ENCODE measurements at regions not wholly inside any gene's neighbourhood (a gene's known extent, or its start where the extent isn't known, plus 50 kb on each side); places are given as distances from the start of the nearest gene placed in this dataset.
A peak's percentile ranks its signal among the peaks of the same experiment; 100 is the strongest.
"Not testable (repeated sequence)": the region's sequence is repeated elsewhere in the genome, so short reads cannot be mapped to it uniquely, and the experiment has no call there.

GRCh38 chr4:125649452-125649851 lies 334.7 kb downstream of the FAT4 start:
- DNase-seq (ENCODE audit: low read depth): no peak
- in situ Hi-C loops (cut with HindIII; ENCODE audit: low pct_unique_long_range_greater_than_20kb, low sequenced_read_pairs): no loop called here

- DNase-seq (ENCODE audit: low read depth): no peak
- in situ Hi-C loops (cut with HindIII; ENCODE audit: low pct_unique_long_range_greater_than_20kb, low sequenced_read_pairs): no loop called here
Observed at GRCh38 chr4:125650557-125650956, 335.8 kb downstream of the FAT4 start.

GRCh38 chr4:125651707-125652357 lies 337.1 kb downstream of the FAT4 start:
- in situ Hi-C loops (cut with HindIII; ENCODE audit: low pct_unique_long_range_greater_than_20kb, low sequenced_read_pairs); DNase-seq (ENCODE audit: low read depth): not testable (repeated sequence)

- DNase-seq (ENCODE audit: low read depth): no peak
- in situ Hi-C loops (cut with HindIII; ENCODE audit: low pct_unique_long_range_greater_than_20kb, low sequenced_read_pairs): no loop called here
Observed at GRCh38 chr4:125658773-125659172, 344.0 kb downstream of the FAT4 start.

GRCh38 chr4:125663896-125664767 lies 349.4 kb downstream of the FAT4 start:
- DNase-seq (ENCODE audit: low read depth): no peak
- in situ Hi-C loops (cut with HindIII; ENCODE audit: low pct_unique_long_range_greater_than_20kb, low sequenced_read_pairs): no loop called here

- no peak for DNase-seq (ENCODE audit: low read depth)
- in situ Hi-C loops (cut with HindIII; ENCODE audit: low pct_unique_long_range_greater_than_20kb, low sequenced_read_pairs): no loop called here
Observed at GRCh38 chr4:125666635-125667034, 351.9 kb downstream of the FAT4 start.

- in situ Hi-C loops (cut with HindIII; ENCODE audit: low pct_unique_long_range_greater_than_20kb, low sequenced_read_pairs): no loop called here
- no peak for DNase-seq (ENCODE audit: low read depth)
Observed at GRCh38 chr4:125676156-125676555, 361.4 kb downstream of the FAT4 start.

- no peak for DNase-seq (ENCODE audit: low read depth)
- in situ Hi-C loops (cut with HindIII; ENCODE audit: low pct_unique_long_range_greater_than_20kb, low sequenced_read_pairs): no loop called here
Observed at GRCh38 chr4:125676583-125676982, 361.8 kb downstream of the FAT4 start.

- DNase-seq (ENCODE audit: low read depth): peak; percentile 4
- in situ Hi-C loops (cut with HindIII; ENCODE audit: low pct_unique_long_range_greater_than_20kb, low sequenced_read_pairs): no loop called here
Observed at GRCh38 chr4:125677665-125678307, 363.0 kb downstream of the FAT4 start.

GRCh38 chr4:125679989-125680388 lies 365.2 kb downstream of the FAT4 start:
- in situ Hi-C loops (cut with HindIII; ENCODE audit: low pct_unique_long_range_greater_than_20kb, low sequenced_read_pairs): no loop called here
- no peak for DNase-seq (ENCODE audit: low read depth)

- in situ Hi-C loops (cut with HindIII; ENCODE audit: low pct_unique_long_range_greater_than_20kb, low sequenced_read_pairs): no loop called here
- DNase-seq (ENCODE audit: low read depth): no peak
Observed at GRCh38 chr4:125681240-125681639, 366.5 kb downstream of the FAT4 start.

GRCh38 chr4:125682730-125683129 lies 368.0 kb downstream of the FAT4 start:
- DNase-seq (ENCODE audit: low read depth): no peak
- in situ Hi-C loops (cut with HindIII; ENCODE audit: low pct_unique_long_range_greater_than_20kb, low sequenced_read_pairs): no loop called here

GRCh38 chr4:125688841-125689240 lies 374.1 kb downstream of the FAT4 start:
- no peak for DNase-seq (ENCODE audit: low read depth)
- in situ Hi-C loops (cut with HindIII; ENCODE audit: low pct_unique_long_range_greater_than_20kb, low sequenced_read_pairs): no loop called here

GRCh38 chr4:125689805-125690204 lies 375.1 kb downstream of the FAT4 start:
- no peak for DNase-seq (ENCODE audit: low read depth)
- in situ Hi-C loops (cut with HindIII; ENCODE audit: low pct_unique_long_range_greater_than_20kb, low sequenced_read_pairs): no loop called here

- no peak for DNase-seq (ENCODE audit: low read depth)
- in situ Hi-C loops (cut with HindIII; ENCODE audit: low pct_unique_long_range_greater_than_20kb, low sequenced_read_pairs): no loop called here
Observed at GRCh38 chr4:125693228-125693627, 378.5 kb downstream of the FAT4 start.

- DNase-seq (ENCODE audit: low read depth): no peak
- in situ Hi-C loops (cut with HindIII; ENCODE audit: low pct_unique_long_range_greater_than_20kb, low sequenced_read_pairs): no loop called here
Observed at GRCh38 chr4:125702406-125702805, 387.7 kb downstream of the FAT4 start.

- no peak for DNase-seq (ENCODE audit: low read depth)
- in situ Hi-C loops (cut with HindIII; ENCODE audit: low pct_unique_long_range_greater_than_20kb, low sequenced_read_pairs): no loop called here
Observed at GRCh38 chr4:125703443-125703842, 388.7 kb downstream of the FAT4 start.

- no peak for DNase-seq (ENCODE audit: low read depth)
- in situ Hi-C loops (cut with HindIII; ENCODE audit: low pct_unique_long_range_greater_than_20kb, low sequenced_read_pairs): no loop called here
Observed at GRCh38 chr4:125704726-125705125, 390.0 kb downstream of the FAT4 start.

- DNase-seq (ENCODE audit: low read depth): no peak
- in situ Hi-C loops (cut with HindIII; ENCODE audit: low pct_unique_long_range_greater_than_20kb, low sequenced_read_pairs): no loop called here
Observed at GRCh38 chr4:125705681-125706080, 390.9 kb downstream of the FAT4 start.

Data from Caki2 (cell line).